ENCODE measurements at regions not wholly inside any gene's neighbourhood (a gene's known extent, or its start where the extent isn't known, plus 50 kb on each side); places are given as distances from the start of the nearest gene placed in this dataset.
A peak's percentile ranks its signal among the peaks of the same experiment; 100 is the strongest.

- Mint-ChIP-seq H3K4me1 (peaks cover 24% of the 10 kb centered on the region), H3K27ac (no peak overlapping the region), H3K27me3 (ENCODE audit: insufficient read depth) (no peaks in the 10 kb centered on the region), H3K4me3 (no peak overlapping the region), H3K9me3 (peaks cover 5% of the 10 kb centered on the region), H3K36me3 (ENCODE audit: low read depth) (no peaks in the 10 kb centered on the region)
- Histone ChIP-seq H3K27ac (ENCODE audit: low read depth, low read length) (no peak overlapping the region), H3K4me3 (ENCODE audit: low read length) (no peak overlapping the region), H3K4me1 (ENCODE audit: control insufficient read depth, insufficient read depth, low read length) (peaks cover 2% of the 10 kb centered on the region), H3K36me3 (ENCODE audit: control insufficient read depth, insufficient read depth, low read length) (no peaks in the 10 kb centered on the region), H3K9me3 (ENCODE audit: control insufficient read depth, low read length) (no peaks in the 10 kb centered on the region), H3K9ac (ENCODE audit: extremely low read depth, low read length, poor library complexity, severe bottlenecking) (no peak overlapping the region), H3K27me3 (ENCODE audit: control insufficient read depth, insufficient read depth, low read length, poor library complexity, severe bottlenecking) (no peaks in the 10 kb centered on the region)
- DNase-seq = no peak
- no peak for TF ChIP-seq CTCF (conservative IDR thresholded peaks at IDR 0.05)
These were observed 499.0 kb downstream of the GALC start for GRCh38 chr14:87494010-87494409.

GRCh38 chr14:87492561-87492960 is 500.4 kb downstream of the GALC start:
- Mint-ChIP-seq H3K4me1 (peaks cover 32% of the 10 kb centered on the region), H3K9me3 (peaks cover 5% of the 10 kb centered on the region), H3K27me3 (ENCODE audit: insufficient read depth) (no peaks in the 10 kb centered on the region), H3K4me3 (no peak overlapping the region), H3K27ac (peak overlapping the region; percentile 64), H3K36me3 (ENCODE audit: low read depth) (no peaks in the 10 kb centered on the region)
- Histone ChIP-seq H3K9ac (ENCODE audit: extremely low read depth, low read length, poor library complexity, severe bottlenecking) (no peak overlapping the region), H3K9me3 (ENCODE audit: control insufficient read depth, low read length) (no peaks in the 10 kb centered on the region), H3K4me1 (ENCODE audit: control insufficient read depth, insufficient read depth, low read length) (peaks cover 5% of the 10 kb centered on the region), H3K27ac (ENCODE audit: low read depth, low read length) (no peak overlapping the region), H3K36me3 (ENCODE audit: control insufficient read depth, insufficient read depth, low read length) (no peaks in the 10 kb centered on the region), H3K4me3 (ENCODE audit: low read length) (no peak overlapping the region), H3K27me3 (ENCODE audit: control insufficient read depth, insufficient read depth, low read length, poor library complexity, severe bottlenecking) (no peaks in the 10 kb centered on the region)
- WGBS, 2 experiments (ENCODE audit: insufficient coverage in 1 of 2, insufficient read length in 1 of 2) = 92% methylated on average over 2 of the region's 2 CpGs; no CpG with 5 or more reads in 1 of the 2 experiments
- no peak for DNase-seq
- no peak for TF ChIP-seq CTCF (conservative IDR thresholded peaks at IDR 0.05)

- H3K4me3 ChIP-seq (ENCODE audit: low read length) = peak overlapping the region; percentile 27
- Mint-ChIP-seq H3K27me3 (ENCODE audit: insufficient read depth) (no peaks in the 10 kb centered on the region), H3K9me3 (peaks cover 5% of the 10 kb centered on the region), H3K4me1 (peaks cover 32% of the 10 kb centered on the region), H3K27ac (peak overlapping the region; percentile 81), H3K36me3 (ENCODE audit: low read depth) (no peaks in the 10 kb centered on the region), H3K4me3 (no peak overlapping the region)
- H3K36me3 ChIP-seq (ENCODE audit: control insufficient read depth, insufficient read depth, low read length) = no peaks in the 10 kb centered on the region
- H3K27me3 ChIP-seq (ENCODE audit: control insufficient read depth, insufficient read depth, low read length, poor library complexity, severe bottlenecking) = no peaks in the 10 kb centered on the region
- peak; percentile 67 for DNase-seq
- H3K9ac ChIP-seq (ENCODE audit: extremely low read depth, low read length, poor library complexity, severe bottlenecking) = no peak overlapping the region
- H3K27ac ChIP-seq (ENCODE audit: low read depth, low read length) = no peak overlapping the region
- 79 to 83% methylated on average over 2 of the region's 2 CpGs for WGBS, 2 experiments (ENCODE audit: insufficient coverage in 1 of 2, insufficient read length in 1 of 2)
- no peaks in the 10 kb centered on the region for H3K9me3 ChIP-seq (ENCODE audit: control insufficient read depth, low read length)
- peaks cover 5% of the 10 kb centered on the region for H3K4me1 ChIP-seq (ENCODE audit: control insufficient read depth, insufficient read depth, low read length)
- no peak for TF ChIP-seq CTCF (conservative IDR thresholded peaks at IDR 0.05)
These were observed 501.2 kb downstream of the GALC start for GRCh38 chr14:87491816-87492215.

All from endodermal cell (in vitro differentiated cells).